GM19467 (cell line): ENCODE measurements at regions not wholly inside any gene's neighbourhood (a gene's known extent, or its start where the extent isn't known, plus 50 kb on each side); places are given as distances from the start of the nearest gene placed in this dataset.

Experiments
- ATAC-seq: cut with Tn5 transposase; IDR thresholded peaks from one replicate; pipeline ENCODE4 v1.9.1; 2021; ENCODE audit warnings: mild to moderate bottlenecking, moderate library complexity; ENCODE audit not compliant: unreplicated experiment

GRCh38 chr4:20577702-20578101, 122.6 kb upstream of the PACRGL start:
- ATAC-seq: no peak

- ATAC-seq: no peak
Measured at GRCh38 chr4:20580907-20581306, 119.4 kb upstream of the PACRGL start.

GRCh38 chr4:20589436-20589835, 110.8 kb upstream of the PACRGL start:
- ATAC-seq: no peak

- ATAC-seq: no peak
Measured at GRCh38 chr4:20590849-20591248, 109.4 kb upstream of the PACRGL start.

- ATAC-seq: no peak
Measured at GRCh38 chr4:20591571-20591970, 108.7 kb upstream of the PACRGL start.

- ATAC-seq: no peak
Measured at GRCh38 chr4:20592013-20592412, 108.2 kb upstream of the PACRGL start.

- no peak for ATAC-seq
Measured at GRCh38 chr4:20592663-20593062, 107.6 kb upstream of the PACRGL start.

GRCh38 chr4:20598626-20599025, 101.6 kb upstream of the PACRGL start:
- ATAC-seq: no peak

- no peak for ATAC-seq
Measured at GRCh38 chr4:20603671-20604313, 96.5 kb upstream of the PACRGL start.

- no peak for ATAC-seq
Measured at GRCh38 chr4:20612313-20612712, 87.9 kb upstream of the PACRGL start.

- ATAC-seq: no peak
Measured at GRCh38 chr4:20614816-20615215, 85.4 kb upstream of the PACRGL start.

GRCh38 chr4:20615486-20616260, 84.6 kb upstream of the PACRGL start:
- no peak for ATAC-seq

GRCh38 chr4:20616313-20616712, 83.9 kb upstream of the PACRGL start:
- ATAC-seq: no peak

- no peak for ATAC-seq
Measured at GRCh38 chr4:20616848-20617247, 83.4 kb upstream of the PACRGL start.

GRCh38 chr4:20617678-20618396, 82.4 kb upstream of the PACRGL start:
- no peak for ATAC-seq

- no peak for ATAC-seq
Measured at GRCh38 chr4:20618731-20619130, 81.5 kb upstream of the PACRGL start.

- ATAC-seq: no peak
Measured at GRCh38 chr4:20621476-20621875, 78.8 kb upstream of the PACRGL start.

- ATAC-seq: no peak
Measured at GRCh38 chr4:20622701-20623100, 77.6 kb upstream of the PACRGL start.

- no peak for ATAC-seq
Measured at GRCh38 chr4:20623939-20624338, 76.3 kb upstream of the PACRGL start.

- ATAC-seq: no peak
Measured at GRCh38 chr4:20624793-20625374, 75.4 kb upstream of the PACRGL start.

GRCh38 chr4:20625426-20625825, 74.8 kb upstream of the PACRGL start:
- no peak for ATAC-seq
